H1 (cell line): ENCODE measurements at regions not wholly inside any gene's neighbourhood (a gene's known extent, or its start where the extent isn't known, plus 50 kb on each side); places are given as distances from the start of the nearest gene placed in this dataset.

ENCODE experiments used
- CBX8 ChIP-seq: fragments of 300-800, 300-1000 bp; sonication (generic); IDR thresholded peaks from 2 replicates; pipeline ENCODE4 v1.7.1; 2016; ENCODE audit warnings: low read depth, low read length, borderline replicate concordance
- MAX ChIP-seq: IDR thresholded peaks from 2 replicates; pipeline ENCODE4 v1.6.1; 2012; ENCODE audit warnings: inconsistent platforms
- SAP30 ChIP-seq: fragments of 300-600 bp; sonication (generic); IDR thresholded peaks from 2 replicates; pipeline ENCODE4 v1.7.1; 2012; ENCODE audit warnings: low read length, moderate library complexity, mild to moderate bottlenecking, inconsistent platforms; ENCODE audit not compliant: insufficient read depth, insufficient replicate concordance
- SIRT6 ChIP-seq: IDR thresholded peaks from one replicate; pipeline ENCODE4 v1.7.1; 2012; ENCODE audit warnings: low read length, inconsistent platforms
- ZNF274 ChIP-seq: IDR thresholded peaks from 2 replicates; pipeline ENCODE4 v1.7.0; 2012; ENCODE audit warnings: low read length, borderline replicate concordance; ENCODE audit errors: extremely low read depth

- TF ChIP-seq SAP30 = no peak
- TF ChIP-seq MAX = no peak
- no peak for TF ChIP-seq ZNF274
- no peak for TF ChIP-seq SIRT6
- no peak for TF ChIP-seq CBX8
Measured at GRCh38 chr4:18869166-18869565, 847.6 kb upstream of the LCORL start (continued).
